HG03066 (cell line): ENCODE measurements at regions not wholly inside any gene's neighbourhood (a gene's known extent, or its start where the extent isn't known, plus 50 kb on each side); places are given as distances from the start of the nearest gene placed in this dataset.

Experiments used
- ATAC-seq: cut with Tn5 transposase; IDR thresholded peaks from one replicate; pipeline ENCODE4 v1.9.1; 2021; ENCODE audit warnings: low read depth; ENCODE audit not compliant: unreplicated experiment

- ATAC-seq: no peak
Observed at GRCh38 chr12:115209230-115209629, 525.3 kb upstream of the TBX3 start.

GRCh38 chr12:115208098-115208497 is 524.1 kb upstream of the TBX3 start:
- ATAC-seq: no peak

GRCh38 chr12:115207216-115207915 is 523.4 kb upstream of the TBX3 start:
- no peak for ATAC-seq

GRCh38 chr12:115206801-115207200 is 522.8 kb upstream of the TBX3 start:
- ATAC-seq: no peak

- no peak for ATAC-seq
Observed at GRCh38 chr12:115205755-115206308, 521.9 kb upstream of the TBX3 start.

GRCh38 chr12:115204957-115205754 is 521.2 kb upstream of the TBX3 start:
- no peak for ATAC-seq

- no peak for ATAC-seq
Observed at GRCh38 chr12:115203701-115204100, 519.7 kb upstream of the TBX3 start.

GRCh38 chr12:115201966-115202365 is 518.0 kb upstream of the TBX3 start:
- ATAC-seq: no peak

GRCh38 chr12:115199831-115200230 is 515.9 kb upstream of the TBX3 start:
- ATAC-seq: no peak

- no peak for ATAC-seq
Observed at GRCh38 chr12:115194857-115195256, 510.9 kb upstream of the TBX3 start.

GRCh38 chr12:115194448-115194847 is 510.5 kb upstream of the TBX3 start:
- no peak for ATAC-seq

- ATAC-seq: no peak
Observed at GRCh38 chr12:115191342-115191741, 507.4 kb upstream of the TBX3 start.

GRCh38 chr12:115190010-115190770 is 506.2 kb upstream of the TBX3 start:
- no peak for ATAC-seq

GRCh38 chr12:115185506-115185905 is 501.5 kb upstream of the TBX3 start:
- ATAC-seq: no peak

GRCh38 chr12:115183752-115184151 is 499.8 kb upstream of the TBX3 start:
- no peak for ATAC-seq

GRCh38 chr12:115177899-115178298 is 493.9 kb upstream of the TBX3 start:
- ATAC-seq: no peak

- ATAC-seq: no peak
Observed at GRCh38 chr12:115176741-115177400, 492.9 kb upstream of the TBX3 start.

GRCh38 chr12:115174920-115175319 is 490.9 kb upstream of the TBX3 start:
- ATAC-seq: no peak

- ATAC-seq: no peak
Observed at GRCh38 chr12:115172521-115172920, 488.5 kb upstream of the TBX3 start.

- ATAC-seq: no peak
Observed at GRCh38 chr12:115169981-115170380, 486.0 kb upstream of the TBX3 start.
